ENCODE measurements at regions not wholly inside any gene's neighbourhood (a gene's known extent, or its start where the extent isn't known, plus 50 kb on each side); places are given as distances from the start of the nearest gene placed in this dataset.
A peak's percentile ranks its signal among the peaks of the same experiment; 100 is the strongest.

- no peak for DNase-seq (ENCODE audit: extremely low read depth in 1 of 4, low spot score in 3 of 4)
- no peaks in the 10 kb centered on the region for H3K9me1 ChIP-seq (ENCODE audit: control insufficient read depth, insufficient read depth, low read length)
- H3K27me3 ChIP-seq (ENCODE audit: control insufficient read depth in 2 of 2, insufficient read depth in 2 of 2, low read length in 2 of 2) = no peaks in the 10 kb centered on the region
- no peak for ATAC-seq
- H3K79me2 ChIP-seq (ENCODE audit: control insufficient read depth, insufficient read depth, low read length) = no peaks in the 10 kb centered on the region
- no peak overlapping the region for H3K27ac ChIP-seq (ENCODE audit: extremely low read depth, low read depth, low read length)
- BruUV-seq (replicated peaks) = no TSS peak
- no peaks in the 10 kb centered on the region for H3K4me1 ChIP-seq (replicated peaks in 1 of 2; ENCODE audit: control insufficient read depth in 2 of 2, insufficient read depth in 2 of 2, low read length in 2 of 2)
- H3K36me3 ChIP-seq (ENCODE audit: control insufficient read depth, insufficient read depth, low read length) = no peaks in the 10 kb centered on the region
- no peak for FAIRE-seq
- no peak overlapping the region for H2AFZ ChIP-seq (ENCODE audit: low read depth, low read length)
- POLR2A ChIA-PET = no interaction called here
- H3K4me2 ChIP-seq (ENCODE audit: insufficient read depth, low read length) = no peak overlapping the region
- H4K20me1 ChIP-seq (replicated peaks; ENCODE audit: control insufficient read depth, insufficient read depth, low read length) = no peaks in the 10 kb centered on the region
- intact Hi-C loops (cut with micrococcal nuclease) (no loop called here), in situ Hi-C loops (cut with MboI) (no loop called here)
- CTCF ChIA-PET (ENCODE audit: low intra/inter-chr PET ratio) = no interaction called here
- TF ChIP-seq STAT6 (CRISPR knock-in tag; IDR thresholded peaks at IDR 0.05) (no peak), ZNF717 (CRISPR knock-in tag; IDR thresholded peaks at IDR 0.05) (no peak), ZNF316 (IDR thresholded peaks at IDR 0.05) (0 out of 2 replicates have a peak, but pooled peaks have one; percentile 24), ZZZ3 (IDR thresholded peaks at IDR 0.05) (no peak), MAFF (IDR thresholded peaks at IDR 0.05; ENCODE audit: low read length) (0 out of 2 replicates have a peak, but pooled peaks have one; percentile 13), ZBTB17 (CRISPR knock-in tag; IDR thresholded peaks at IDR 0.05) (no peak)
- H3K4me3 ChIP-seq = no peak overlapping the region
- WGBS (ENCODE audit: insufficient coverage, low coverage, missing lambda C conversion rate) = 0% methylated on average over 4 of the region's 4 CpGs
- H3K9me3 ChIP-seq (replicated peaks; ENCODE audit: control insufficient read depth, insufficient read depth, low read depth, low read length) = 0 out of 2 replicates have a peak, but pooled peaks cover 2% of the 10 kb centered on the region
- no peak overlapping the region for H3K9ac ChIP-seq (ENCODE audit: insufficient read depth in 1 of 2, low read depth in 2 of 2, low read length in 2 of 2)
Observed at GRCh38 chr4:111070390-111070789, 447.5 kb upstream of the PITX2 start.
